ENCODE measurements at regions not wholly inside any gene's neighbourhood (a gene's known extent, or its start where the extent isn't known, plus 50 kb on each side); places are given as distances from the start of the nearest gene placed in this dataset.

DNA sequence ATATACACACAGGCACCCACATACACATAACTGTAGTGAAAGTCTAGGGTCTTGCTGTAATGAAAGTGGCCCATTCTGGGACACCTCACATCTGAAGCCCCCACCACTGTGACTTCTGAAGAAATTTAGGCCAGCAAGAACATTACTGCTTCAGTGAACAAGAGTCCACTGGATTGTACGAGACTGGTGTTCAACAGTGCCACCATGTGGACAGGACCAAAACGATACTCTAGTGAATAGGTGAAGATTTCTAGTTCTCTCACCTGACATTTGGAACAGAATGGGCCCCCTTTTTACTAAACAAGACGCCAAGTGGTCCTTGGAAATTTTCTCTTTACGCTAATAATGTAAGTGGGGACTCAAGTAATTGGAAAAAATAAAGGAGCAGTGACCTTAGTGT is 156.9 kb downstream of the MAFB start:
- Histone ChIP-seq H3K27ac (ENCODE audit: low read depth, low read length) (no peak overlapping the region), H3K9ac (ENCODE audit: low read length in 5 of 5) (no peak overlapping the region), H3K4me1 (ENCODE audit: control insufficient read depth in 5 of 5, insufficient read depth in 5 of 5, low read length in 5 of 5) (no peaks in the 10 kb centered on the region), H3K27me3 (ENCODE audit: control insufficient read depth in 5 of 5, insufficient read depth in 4 of 5, low read length in 5 of 5) (no peaks in the 10 kb centered on the region), H3K4me3 (ENCODE audit: low read depth in 1 of 5, low read length in 5 of 5) (peak overlapping the region in 1 of 5 donors; percentile 14), H3K36me3 (ENCODE audit: control insufficient read depth in 5 of 5, insufficient read depth in 5 of 5, low read length in 5 of 5) (no peaks in the 10 kb centered on the region), H3K9me3 (ENCODE audit: control insufficient read depth in 5 of 5, low read length in 5 of 5) (peaks cover 9 to 23% (median 20%) of the 10 kb centered on the region in 5 donors)

GRCh38 chr20:40525351-40525750 is 163.7 kb downstream of the MAFB start:
- Histone ChIP-seq H3K27ac (ENCODE audit: low read depth, low read length) (no peak overlapping the region), H3K9ac (ENCODE audit: low read length in 5 of 5) (no peak overlapping the region), H3K9me3 (ENCODE audit: control insufficient read depth in 5 of 5, low read length in 5 of 5) (peaks cover 0 to 10% (median 9%) of the 10 kb centered on the region in 5 donors), H3K27me3 (ENCODE audit: control insufficient read depth in 5 of 5, insufficient read depth in 4 of 5, low read length in 5 of 5) (no peaks in the 10 kb centered on the region), H3K4me1 (ENCODE audit: control insufficient read depth in 5 of 5, insufficient read depth in 5 of 5, low read length in 5 of 5) (peaks cover 0 to 1% (median 0%) of the 10 kb centered on the region in 5 donors), H3K36me3 (ENCODE audit: control insufficient read depth in 5 of 5, insufficient read depth in 5 of 5, low read length in 5 of 5) (no peaks in the 10 kb centered on the region), H3K4me3 (ENCODE audit: low read depth in 1 of 5, low read length in 5 of 5) (no peak overlapping the region)

- no peaks in the 10 kb centered on the region for H3K27me3 ChIP-seq (ENCODE audit: control insufficient read depth in 5 of 5, insufficient read depth in 4 of 5, low read length in 5 of 5)
- peaks cover 0 to 10% (median 7%) of the 10 kb centered on the region in 5 donors for H3K9me3 ChIP-seq (ENCODE audit: control insufficient read depth in 5 of 5, low read length in 5 of 5)
- H3K27ac ChIP-seq (ENCODE audit: low read depth, low read length) = no peak overlapping the region
- no peak overlapping the region for H3K9ac ChIP-seq (ENCODE audit: low read length in 5 of 5)
- no peaks in the 10 kb centered on the region for H3K36me3 ChIP-seq (ENCODE audit: control insufficient read depth in 5 of 5, insufficient read depth in 5 of 5, low read length in 5 of 5)
- peaks cover 0 to 2% (median 0%) of the 10 kb centered on the region in 5 donors for H3K4me1 ChIP-seq (ENCODE audit: control insufficient read depth in 5 of 5, insufficient read depth in 5 of 5, low read length in 5 of 5)
- no peak overlapping the region for H3K4me3 ChIP-seq (ENCODE audit: low read depth in 1 of 5, low read length in 5 of 5)
Observed at GRCh38 chr20:40524071-40524470, 165.0 kb downstream of the MAFB start.

- peaks cover 0 to 10% (median 7%) of the 10 kb centered on the region in 5 donors for H3K9me3 ChIP-seq (ENCODE audit: control insufficient read depth in 5 of 5, low read length in 5 of 5)
- H3K9ac ChIP-seq (ENCODE audit: low read length in 5 of 5) = no peak overlapping the region
- no peaks in the 10 kb centered on the region for H3K27me3 ChIP-seq (ENCODE audit: control insufficient read depth in 5 of 5, insufficient read depth in 4 of 5, low read length in 5 of 5)
Observed at GRCh38 chr20:40522405-40522804, 166.6 kb downstream of the MAFB start.

DNA sequence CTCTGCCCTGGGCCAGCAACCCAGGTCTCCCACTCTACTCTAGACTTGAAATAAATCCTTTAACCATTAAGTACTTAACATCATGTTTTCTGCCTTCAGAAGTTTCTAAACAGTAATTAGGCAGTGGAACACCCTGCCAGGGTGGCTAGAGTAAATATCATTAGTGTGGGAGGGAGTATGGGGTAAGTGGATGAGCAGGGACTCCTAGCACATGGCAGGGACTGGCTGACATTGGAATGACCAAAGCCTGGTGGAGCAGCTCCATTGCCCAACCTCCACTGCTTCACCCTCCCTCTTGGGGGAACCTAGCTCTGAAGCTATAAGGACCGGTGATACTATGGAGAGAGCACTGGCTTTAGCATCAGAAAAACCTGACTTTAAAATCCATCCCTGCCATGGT is 167.1 kb downstream of the MAFB start:
- H3K9ac ChIP-seq (ENCODE audit: low read length in 5 of 5) = no peak overlapping the region
- H3K27ac ChIP-seq (ENCODE audit: low read depth, low read length) = no peak overlapping the region
- no peak overlapping the region for H3K4me3 ChIP-seq (ENCODE audit: low read depth in 1 of 5, low read length in 5 of 5)
- H3K36me3 ChIP-seq (ENCODE audit: control insufficient read depth in 5 of 5, insufficient read depth in 5 of 5, low read length in 5 of 5) = no peaks in the 10 kb centered on the region
- H3K4me1 ChIP-seq (ENCODE audit: control insufficient read depth in 5 of 5, insufficient read depth in 5 of 5, low read length in 5 of 5) = peaks cover 0 to 2% (median 0%) of the 10 kb centered on the region in 5 donors
- no peaks in the 10 kb centered on the region for H3K27me3 ChIP-seq (ENCODE audit: control insufficient read depth in 5 of 5, insufficient read depth in 4 of 5, low read length in 5 of 5)
- H3K9me3 ChIP-seq (ENCODE audit: control insufficient read depth in 5 of 5, low read length in 5 of 5) = peaks cover 0 to 10% (median 7%) of the 10 kb centered on the region in 5 donors

More at GRCh38 chr20:40522405-40522804, 166.6 kb downstream of the MAFB start:
- H3K27ac ChIP-seq (ENCODE audit: low read depth, low read length) = no peak overlapping the region
- no peak overlapping the region for H3K4me3 ChIP-seq (ENCODE audit: low read depth in 1 of 5, low read length in 5 of 5)
- H3K4me1 ChIP-seq (ENCODE audit: control insufficient read depth in 5 of 5, insufficient read depth in 5 of 5, low read length in 5 of 5) = peaks cover 0 to 2% (median 0%) of the 10 kb centered on the region in 5 donors
- no peaks in the 10 kb centered on the region for H3K36me3 ChIP-seq (ENCODE audit: control insufficient read depth in 5 of 5, insufficient read depth in 5 of 5, low read length in 5 of 5)

DNA sequence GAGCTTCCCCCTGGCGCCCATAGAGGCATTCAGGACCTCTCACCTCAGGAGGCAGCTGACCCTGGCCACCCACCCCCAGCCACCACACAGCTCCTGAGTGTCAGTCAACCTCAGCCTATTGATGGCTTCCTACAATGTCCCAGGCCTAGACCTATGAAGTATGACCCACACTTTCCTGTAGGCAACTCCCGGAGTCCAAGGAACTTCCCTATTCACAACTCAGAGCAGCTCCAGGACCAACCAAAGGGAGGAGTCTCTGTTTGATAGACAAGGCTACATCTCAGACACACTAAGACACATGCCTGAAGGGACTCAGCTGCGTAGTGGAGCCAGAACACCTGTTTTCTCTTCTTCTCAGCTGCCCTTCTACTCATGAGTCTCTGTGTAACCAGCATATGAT is 169.1 kb downstream of the MAFB start:
- H3K4me3 ChIP-seq (ENCODE audit: low read depth in 1 of 5, low read length in 5 of 5) = no peak overlapping the region
- H3K9ac ChIP-seq (ENCODE audit: low read length in 5 of 5) = no peak overlapping the region
- H3K27ac ChIP-seq (ENCODE audit: low read depth, low read length) = no peak overlapping the region
- H3K27me3 ChIP-seq (ENCODE audit: control insufficient read depth in 5 of 5, insufficient read depth in 4 of 5, low read length in 5 of 5) = no peaks in the 10 kb centered on the region
- peaks cover 0 to 2% (median 0%) of the 10 kb centered on the region in 5 donors for H3K4me1 ChIP-seq (ENCODE audit: control insufficient read depth in 5 of 5, insufficient read depth in 5 of 5, low read length in 5 of 5)
- no peaks in the 10 kb centered on the region for H3K36me3 ChIP-seq (ENCODE audit: control insufficient read depth in 5 of 5, insufficient read depth in 5 of 5, low read length in 5 of 5)
- H3K9me3 ChIP-seq (ENCODE audit: control insufficient read depth in 5 of 5, low read length in 5 of 5) = peaks cover 0 to 10% (median 7%) of the 10 kb centered on the region in 5 donors

GRCh38 chr20:40512994-40513393 is 176.0 kb downstream of the MAFB start:
- no peak overlapping the region for H3K9ac ChIP-seq (ENCODE audit: low read length in 5 of 5)
- no peaks in the 10 kb centered on the region for H3K36me3 ChIP-seq (ENCODE audit: control insufficient read depth in 5 of 5, insufficient read depth in 5 of 5, low read length in 5 of 5)
- H3K4me3 ChIP-seq (ENCODE audit: low read depth in 1 of 5, low read length in 5 of 5) = no peak overlapping the region
- H3K9me3 ChIP-seq (ENCODE audit: control insufficient read depth in 5 of 5, low read length in 5 of 5) = no peaks in the 10 kb centered on the region
- no peaks in the 10 kb centered on the region for H3K27me3 ChIP-seq (ENCODE audit: control insufficient read depth in 5 of 5, insufficient read depth in 4 of 5, low read length in 5 of 5)
- peaks cover 0 to 13% (median 8%) of the 10 kb centered on the region in 5 donors for H3K4me1 ChIP-seq (ENCODE audit: control insufficient read depth in 5 of 5, insufficient read depth in 5 of 5, low read length in 5 of 5)
- H3K27ac ChIP-seq (ENCODE audit: low read depth, low read length) = no peak overlapping the region

DNA sequence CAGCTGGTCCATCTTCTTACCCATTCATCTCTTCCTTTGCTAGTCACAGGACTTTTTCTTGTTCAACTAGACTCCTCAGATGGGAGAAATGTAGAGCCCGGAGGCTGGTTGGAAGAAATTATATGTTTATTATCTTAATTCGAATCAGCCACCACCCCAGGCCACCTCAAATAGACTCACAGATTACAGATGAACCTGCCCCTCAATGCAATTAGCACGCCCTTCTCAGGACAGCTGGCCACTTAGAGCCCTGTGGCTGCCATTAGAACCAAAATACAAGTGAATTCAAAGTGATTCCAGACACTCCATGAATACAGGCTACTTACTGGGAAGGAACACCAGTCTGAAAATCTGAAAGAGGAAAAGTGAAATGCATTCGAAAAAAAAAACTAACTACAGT is 176.4 kb downstream of the MAFB start:
- no peaks in the 10 kb centered on the region for H3K27me3 ChIP-seq (ENCODE audit: control insufficient read depth in 5 of 5, insufficient read depth in 4 of 5, low read length in 5 of 5)
- no peak overlapping the region for H3K9ac ChIP-seq (ENCODE audit: low read length in 5 of 5)
- H3K4me1 ChIP-seq (ENCODE audit: control insufficient read depth in 5 of 5, insufficient read depth in 5 of 5, low read length in 5 of 5) = peaks cover 0 to 13% (median 8%) of the 10 kb centered on the region in 5 donors
- no peaks in the 10 kb centered on the region for H3K9me3 ChIP-seq (ENCODE audit: control insufficient read depth in 5 of 5, low read length in 5 of 5)
- H3K27ac ChIP-seq (ENCODE audit: low read depth, low read length) = no peak overlapping the region
- H3K4me3 ChIP-seq (ENCODE audit: low read depth in 1 of 5, low read length in 5 of 5) = no peak overlapping the region
- no peaks in the 10 kb centered on the region for H3K36me3 ChIP-seq (ENCODE audit: control insufficient read depth in 5 of 5, insufficient read depth in 5 of 5, low read length in 5 of 5)

DNA sequence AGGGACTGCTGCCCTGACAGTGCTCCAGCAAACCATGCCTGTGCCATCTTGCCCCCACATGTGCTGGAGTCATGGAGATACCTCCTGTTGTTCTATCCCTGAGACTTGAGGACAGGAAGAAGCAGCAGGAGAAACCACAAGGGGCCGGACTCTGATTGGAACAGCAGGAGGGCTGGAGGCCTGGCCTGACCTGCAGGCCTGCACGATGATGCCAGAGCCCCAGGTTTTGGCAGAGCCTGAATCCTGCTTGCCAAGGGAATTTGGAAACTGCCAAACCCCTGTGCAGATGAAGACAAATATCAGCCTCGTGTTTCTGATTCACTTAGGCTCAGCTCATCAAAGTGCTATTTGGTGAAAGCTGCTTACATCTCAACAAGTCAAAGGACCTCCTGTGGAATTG is 177.6 kb downstream of the MAFB start:
- Histone ChIP-seq H3K9ac (ENCODE audit: low read length in 5 of 5) (no peak overlapping the region), H3K9me3 (ENCODE audit: control insufficient read depth in 5 of 5, low read length in 5 of 5) (no peaks in the 10 kb centered on the region), H3K36me3 (ENCODE audit: control insufficient read depth in 5 of 5, insufficient read depth in 5 of 5, low read length in 5 of 5) (no peaks in the 10 kb centered on the region), H3K4me3 (ENCODE audit: low read depth in 1 of 5, low read length in 5 of 5) (no peak overlapping the region), H3K27me3 (ENCODE audit: control insufficient read depth in 5 of 5, insufficient read depth in 4 of 5, low read length in 5 of 5) (no peaks in the 10 kb centered on the region), H3K27ac (ENCODE audit: low read depth, low read length) (peak overlapping the region; percentile 23), H3K4me1 (ENCODE audit: control insufficient read depth in 5 of 5, insufficient read depth in 5 of 5, low read length in 5 of 5) (peaks cover 0 to 24% (median 14%) of the 10 kb centered on the region in 5 donors)

DNA sequence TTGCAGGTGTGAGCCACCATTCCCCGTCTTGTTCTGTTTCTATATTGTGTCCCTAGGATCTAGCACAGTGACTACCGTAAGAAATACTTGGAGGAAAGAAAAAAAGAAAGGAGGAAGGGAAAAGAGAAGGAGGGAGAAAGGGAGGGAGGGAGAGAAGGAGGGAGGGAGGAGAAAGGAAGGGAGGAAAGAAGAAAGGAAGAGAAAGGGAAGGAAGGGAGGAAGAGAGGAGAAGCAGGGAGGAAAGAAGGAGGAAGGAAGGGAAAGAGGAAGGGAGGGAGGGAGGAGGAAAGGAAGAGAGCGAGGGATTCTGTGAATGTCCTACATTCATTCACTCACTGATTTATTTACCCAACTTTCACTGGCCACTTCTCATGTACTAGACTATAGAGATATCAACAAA is 178.4 kb downstream of the MAFB start:
- H3K27me3 ChIP-seq (ENCODE audit: control insufficient read depth in 5 of 5, insufficient read depth in 4 of 5, low read length in 5 of 5) = no peaks in the 10 kb centered on the region
- no peak overlapping the region for H3K27ac ChIP-seq (ENCODE audit: low read depth, low read length)

DNA sequence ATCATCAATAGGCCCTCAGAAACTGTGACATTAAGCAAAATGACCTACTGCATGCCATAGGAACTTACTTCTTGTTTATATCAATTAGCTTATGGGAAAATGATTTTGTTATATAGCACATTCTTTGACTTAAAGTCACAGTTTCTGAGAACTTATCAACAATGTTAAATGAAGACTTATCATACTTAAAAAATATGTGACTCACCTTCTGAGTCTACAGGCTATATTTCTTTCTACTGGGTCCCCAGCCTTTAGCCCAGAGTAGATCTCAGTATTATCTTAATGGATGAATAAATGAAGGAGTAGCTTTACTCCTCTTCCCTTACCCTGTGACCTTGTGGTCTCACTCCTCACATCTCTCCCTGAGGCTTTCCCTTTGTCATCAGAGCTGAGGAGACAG is 180.2 kb downstream of the MAFB start:
- Histone ChIP-seq H3K4me1 (ENCODE audit: control insufficient read depth in 5 of 5, insufficient read depth in 5 of 5, low read length in 5 of 5) (peaks cover 0 to 30% (median 14%) of the 10 kb centered on the region in 5 donors), H3K36me3 (ENCODE audit: control insufficient read depth in 5 of 5, insufficient read depth in 5 of 5, low read length in 5 of 5) (no peaks in the 10 kb centered on the region), H3K9ac (ENCODE audit: low read length in 5 of 5) (no peak overlapping the region), H3K27me3 (ENCODE audit: control insufficient read depth in 5 of 5, insufficient read depth in 4 of 5, low read length in 5 of 5) (no peaks in the 10 kb centered on the region), H3K27ac (ENCODE audit: low read depth, low read length) (no peak overlapping the region), H3K4me3 (ENCODE audit: low read depth in 1 of 5, low read length in 5 of 5) (no peak overlapping the region), H3K9me3 (ENCODE audit: control insufficient read depth in 5 of 5, low read length in 5 of 5) (no peaks in the 10 kb centered on the region)

More for the DNA sequence above, 178.4 kb downstream of the MAFB start:
- Histone ChIP-seq H3K9me3 (ENCODE audit: control insufficient read depth in 5 of 5, low read length in 5 of 5) (no peaks in the 10 kb centered on the region), H3K9ac (ENCODE audit: low read length in 5 of 5) (no peak overlapping the region), H3K4me1 (ENCODE audit: control insufficient read depth in 5 of 5, insufficient read depth in 5 of 5, low read length in 5 of 5) (peaks cover 0 to 30% (median 14%) of the 10 kb centered on the region in 5 donors), H3K4me3 (ENCODE audit: low read depth in 1 of 5, low read length in 5 of 5) (no peak overlapping the region), H3K36me3 (ENCODE audit: control insufficient read depth in 5 of 5, insufficient read depth in 5 of 5, low read length in 5 of 5) (no peaks in the 10 kb centered on the region)

All from subcutaneous abdominal adipose tissue (tissue), 5 donors.